MCF 10A (cell line): ENCODE measurements at regions not wholly inside any gene's neighbourhood (a gene's known extent, or its start where the extent isn't known, plus 50 kb on each side); places are given as distances from the start of the nearest gene placed in this dataset.
"Not testable (repeated sequence)": the region's sequence is repeated elsewhere in the genome, so short reads cannot be mapped to it uniquely, and the experiment has no call there.

Experiments used
- BruUV-seq: library from RNA; stranded (reverse); fragments of 400-500 nt; replicated peaks from 2 replicates; lab custom pipeline; 2021; lab: Mats Ljungman, UMichigan
- CTCF ChIA-PET: fragments of 300-600 bp; sonication (Branson Sonifier 250); formaldehyde crosslinking; extraction: SDS; loops from one replicate; lab custom pipeline; 2021; ENCODE audit warnings: antibody characterized with exemption, inconsistent platforms; lab: Yijun Ruan, JAX
- POLR2A ChIA-PET: fragments of 300-600, 350-650 bp; sonication (Branson Sonifier 250); formaldehyde crosslinking; extraction: SDS; loops from one replicate; lab custom pipeline; 2020; ENCODE audit warnings: antibody characterized with exemption, inconsistent platforms; lab: Yijun Ruan, JAX
- DNase-seq: peaks from one replicate; pipeline ENCODE4 v3.0.0-alpha.2; 2018; ENCODE audit not compliant: unreplicated experiment
- H3K27ac Mint-ChIP-seq: one replicate; pipeline ENCODE4 v1.8.0; 2022; ENCODE audit warnings: mild to moderate bottlenecking, low read depth, mixed read lengths; ENCODE audit not compliant: unreplicated experiment
- H3K27me3 Mint-ChIP-seq: one replicate; pipeline ENCODE4 v1.8.0; 2022; ENCODE audit warnings: mixed read lengths; ENCODE audit not compliant: insufficient read depth, unreplicated experiment
- H3K36me3 Mint-ChIP-seq: one replicate; pipeline ENCODE4 v1.8.0; 2022; ENCODE audit warnings: mild to moderate bottlenecking, moderate library complexity, mixed read lengths; ENCODE audit not compliant: insufficient read depth, unreplicated experiment
- H3K4me1 Mint-ChIP-seq: one replicate; pipeline ENCODE4 v1.8.0; 2022; ENCODE audit warnings: mixed read lengths; ENCODE audit not compliant: insufficient read depth, unreplicated experiment
- H3K4me3 Mint-ChIP-seq: one replicate; pipeline ENCODE4 v1.8.0; 2022; ENCODE audit warnings: mild to moderate bottlenecking, moderate library complexity, mixed read lengths; ENCODE audit not compliant: unreplicated experiment
- H3K9me3 Mint-ChIP-seq: one replicate; pipeline ENCODE4 v1.8.0; 2022; ENCODE audit warnings: mixed read lengths; ENCODE audit not compliant: unreplicated experiment
- CTCF ChIP-seq: fragments of 200-600 bp; IDR thresholded peaks from one replicate; pipeline ENCODE4 v1.8.0; 2022; ENCODE audit warnings: antibody characterized with exemption, mild to moderate bottlenecking; ENCODE audit not compliant: unreplicated experiment
- intact Hi-C: fragments of 100-400 bp; cut with micrococcal nuclease; formaldehyde crosslinking; loops from 2 replicates; pipeline ENCODE4 v1.14.1; 2022

- intact Hi-C loops, result no loop called here
- TF ChIP-seq CTCF, result no peak
- DNase-seq, result no peak
- Mint-ChIP-seq H3K27me3 (no peaks in the 10 kb centered on the region), H3K4me1 (peaks cover under 1% of the 10 kb centered on the region), H3K27ac (no peak overlapping the region), H3K9me3 (peaks cover 25% of the 10 kb centered on the region), H3K36me3 (no peaks in the 10 kb centered on the region), H3K4me3 (no peak overlapping the region)
- BruUV-seq, result no TSS peak
- POLR2A ChIA-PET, result no interaction called here
- CTCF ChIA-PET, result interaction anchor here (0.6 to 0.9 kb wide), 2 partner anchors 10 to 242 kb away, joined by 3 read pairs; no protein-coding TSS in a partner anchor
These were observed 328.4 kb upstream of the RBMS1 start for GRCh38 chr2:160822006-160822405.

GRCh38 chr2:160825433-160825832 lies 331.8 kb upstream of the RBMS1 start:
- CTCF ChIA-PET, result interaction anchor here (0.6 kb wide), 4 partner anchors 22 to 525 kb away, joined by 3 read pairs; no protein-coding TSS in a partner anchor

GRCh38 chr2:160826496-160826895 lies 332.9 kb upstream of the RBMS1 start:
- Mint-ChIP-seq H3K4me3 (no peak overlapping the region), H3K27me3 (no peaks in the 10 kb centered on the region), H3K27ac (no peak overlapping the region), H3K36me3 (no peaks in the 10 kb centered on the region), H3K4me1 (no peaks in the 10 kb centered on the region), H3K9me3 (peaks cover 39% of the 10 kb centered on the region)
- ChIA-PET CTCF (interaction anchor here (0.9 kb wide), 1 partner anchor 449 kb away, joined by 3 read pairs; no protein-coding TSS in a partner anchor), POLR2A (no interaction called here)
- intact Hi-C loops, result no loop called here
- TF ChIP-seq CTCF, result no peak
- no TSS peak for BruUV-seq
- DNase-seq, result no peak

More at GRCh38 chr2:160825433-160825832, 331.8 kb upstream of the RBMS1 start:
- no peaks in the 10 kb centered on the region for H3K4me1 Mint-ChIP-seq
- TF ChIP-seq CTCF, result no peak
- POLR2A ChIA-PET, result interaction anchor here (0.6 kb wide), 1 partner anchor 50 kb away, joined by 3 read pairs; no protein-coding TSS in a partner anchor
- BruUV-seq, result no TSS peak
- H3K27ac Mint-ChIP-seq, result no peak overlapping the region
- no peak for DNase-seq
- no peaks in the 10 kb centered on the region for H3K36me3 Mint-ChIP-seq
- no peaks in the 10 kb centered on the region for H3K27me3 Mint-ChIP-seq
- no peak overlapping the region for H3K4me3 Mint-ChIP-seq
- intact Hi-C loops, result no loop called here
- H3K9me3 Mint-ChIP-seq, result peaks cover 39% of the 10 kb centered on the region

- BruUV-seq, result no TSS peak
These were observed 332.2 kb upstream of the TANK start for GRCh38 chr2:160828076-160828475.

GRCh38 chr2:160832381-160832780 lies 327.8 kb upstream of the TANK start:
- H3K4me3 Mint-ChIP-seq, H3K36me3 Mint-ChIP-seq, intact Hi-C loops, H3K27ac Mint-ChIP-seq, BruUV-seq, H3K27me3 Mint-ChIP-seq, DNase-seq: not testable (repeated sequence)
- POLR2A ChIA-PET, result interaction anchor here (0.6 kb wide), 1 partner anchor 293 kb away, joined by 5 read pairs; no protein-coding TSS in a partner anchor
- peaks cover 11% of the 10 kb centered on the region for H3K4me1 Mint-ChIP-seq
- H3K9me3 Mint-ChIP-seq, result peaks cover 14% of the 10 kb centered on the region
- CTCF ChIA-PET, result interaction anchor here (0.6 to 1.2 kb wide), 3 partner anchors 10 to 290 kb away, joined by 3 read pairs; no protein-coding TSS in a partner anchor

More at GRCh38 chr2:160828076-160828475, 332.2 kb upstream of the TANK start:
- ChIA-PET CTCF (interaction anchor here (0.5 to 1.0 kb wide), 3 partner anchors 43 to 400 kb away, joined by 3 read pairs; no protein-coding TSS in a partner anchor), POLR2A (no interaction called here)
- Mint-ChIP-seq H3K36me3 (no peaks in the 10 kb centered on the region), H3K9me3 (peaks cover 33% of the 10 kb centered on the region), H3K4me3 (no peak overlapping the region), H3K27ac (no peak overlapping the region), H3K4me1 (no peaks in the 10 kb centered on the region), H3K27me3 (no peaks in the 10 kb centered on the region)
- DNase-seq, result no peak
- intact Hi-C loops, result no loop called here
- no peak for TF ChIP-seq CTCF
